ENCODE measurements at regions not wholly inside any gene's neighbourhood (a gene's known extent, or its start where the extent isn't known, plus 50 kb on each side); places are given as distances from the start of the nearest gene placed in this dataset.

- DNase-seq = no peak
These were observed 304.9 kb upstream of the TCF21 start for GRCh38 chr6:133583907-133584427.

GRCh38 chr6:133584823-133585222 lies 304.1 kb upstream of the TCF21 start:
- no peak for DNase-seq

DNA sequence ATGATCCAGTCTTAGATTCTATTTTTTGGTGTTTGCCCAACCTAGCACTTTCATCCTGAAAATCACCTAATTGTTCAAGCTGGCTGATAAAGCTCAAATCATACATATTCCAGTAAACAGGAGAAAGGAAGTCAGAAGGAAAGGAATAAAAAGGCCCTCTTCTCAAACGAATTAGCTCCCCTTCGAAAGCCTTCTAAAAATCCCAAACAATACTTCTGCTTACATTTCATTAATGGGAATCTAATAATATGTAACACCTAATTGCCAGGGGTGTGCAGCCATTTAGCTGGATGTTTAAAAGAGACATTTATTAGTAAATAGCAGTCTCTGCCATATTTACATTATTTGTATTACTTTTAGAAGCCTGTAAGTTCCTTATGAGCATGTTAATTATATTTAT lies 302.9 kb upstream of the TCF21 start:
- DNase-seq = no peak

GRCh38 chr6:133587546-133588160 lies 301.3 kb upstream of the TCF21 start:
- DNase-seq = no peak

DNA sequence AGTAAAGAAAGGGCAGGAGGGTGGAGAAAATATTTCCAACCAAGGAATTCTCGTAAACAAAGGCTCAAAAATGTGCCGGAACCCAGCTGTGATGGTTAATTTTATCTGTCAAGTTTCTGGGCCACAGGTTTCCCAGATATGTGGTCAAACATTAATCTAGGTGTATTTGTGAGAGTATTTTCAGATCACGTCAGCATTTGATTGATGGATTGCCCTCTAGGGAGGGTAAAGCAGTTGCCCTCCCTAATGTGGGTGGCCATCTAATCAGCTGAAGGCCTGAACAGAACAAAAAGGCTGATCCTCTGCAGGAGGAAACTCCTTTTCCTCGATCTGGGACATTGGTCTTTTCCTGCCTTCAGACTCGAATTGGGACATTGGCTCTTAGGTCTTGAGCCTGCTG lies 298.7 kb upstream of the TCF21 start:
- DNase-seq = no peak

DNA sequence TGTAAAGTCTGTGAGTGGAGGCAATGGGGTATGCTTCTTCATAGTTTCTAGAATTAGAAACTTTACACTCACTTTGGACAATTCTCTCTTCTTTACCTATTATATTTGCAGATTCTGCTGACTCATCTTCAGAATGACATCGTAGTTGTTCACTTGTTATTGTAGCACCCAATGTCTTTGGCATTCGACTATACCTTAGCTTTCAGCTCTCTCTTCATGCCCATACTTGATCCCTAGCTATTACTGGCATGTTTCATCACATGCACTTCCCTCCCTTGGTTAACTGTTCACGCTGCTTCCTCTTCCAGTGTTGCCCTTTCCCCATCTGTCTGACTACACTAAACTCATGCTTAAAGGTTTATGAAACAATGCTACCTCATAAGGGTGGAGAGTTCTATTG lies 298.1 kb upstream of the TCF21 start:
- no peak for DNase-seq

DNA sequence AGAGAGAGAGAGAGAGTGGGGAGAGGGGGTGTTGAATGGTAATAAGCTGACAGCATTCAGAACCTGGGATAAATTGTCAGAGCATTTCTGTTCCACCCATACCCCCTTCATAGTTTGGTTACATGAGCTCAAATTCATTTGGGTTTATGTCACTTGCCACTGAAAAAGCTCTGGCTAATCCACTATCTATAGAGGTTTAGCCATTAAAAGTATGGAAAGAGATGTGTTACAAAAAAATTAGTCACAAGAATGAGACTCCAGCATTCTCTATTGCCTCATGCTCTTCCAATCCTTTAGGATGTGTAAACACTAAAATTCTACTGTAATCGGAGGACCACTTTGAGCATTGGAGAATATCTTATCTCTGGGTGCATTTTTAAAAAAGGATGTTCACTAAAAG lies 297.6 kb upstream of the TCF21 start:
- DNase-seq = no peak

- DNase-seq = no peak
These were observed 294.2 kb upstream of the TCF21 start for GRCh38 chr6:133594652-133595110.

GRCh38 chr6:133595111-133595761 lies 293.7 kb upstream of the TCF21 start:
- no peak for DNase-seq

GRCh38 chr6:133606852-133607251 lies 282.1 kb upstream of the TCF21 start:
- DNase-seq = no peak

GRCh38 chr6:133608620-133609019 lies 280.3 kb upstream of the TCF21 start:
- no peak for DNase-seq

DNA sequence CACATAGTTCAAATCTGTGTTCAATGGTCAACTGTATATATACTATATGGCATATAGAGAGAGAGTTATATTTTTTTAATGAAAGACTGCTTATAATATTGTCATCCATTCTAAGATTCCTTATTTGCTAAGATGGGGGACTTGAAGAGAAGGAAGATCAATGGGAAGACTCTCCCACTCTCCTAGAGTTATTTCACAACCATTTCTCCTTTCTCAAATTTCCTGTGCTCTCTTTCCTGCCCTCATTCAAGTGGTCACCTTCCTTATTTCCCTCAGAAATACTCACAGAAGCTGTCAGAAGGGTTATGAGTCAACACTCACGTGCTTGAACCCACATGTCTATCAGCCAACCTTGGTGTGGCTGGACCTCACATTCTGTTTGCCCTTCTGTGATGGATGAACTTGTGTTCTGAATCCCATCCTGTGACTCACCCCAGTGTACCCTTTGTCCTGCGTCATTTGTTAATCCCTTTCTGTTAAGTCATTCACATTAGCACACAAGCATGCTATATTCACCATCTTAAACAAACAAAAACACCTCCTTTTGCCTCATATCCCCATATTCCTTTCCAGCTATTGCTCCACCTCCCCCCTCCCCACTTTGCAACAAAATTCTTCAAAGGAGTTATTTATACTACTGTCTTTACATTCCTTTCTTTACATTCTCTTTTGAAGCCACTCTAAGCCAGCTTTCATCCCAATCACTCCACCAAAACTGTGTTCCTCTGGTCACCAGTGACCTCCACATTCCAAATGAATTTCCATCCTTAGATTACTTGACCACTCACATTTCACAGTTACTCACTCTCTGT lies 279.3 kb upstream of the TCF21 start:
- DNase-seq = no peak

- no peak for DNase-seq
These were observed 278.6 kb upstream of the TCF21 start for GRCh38 chr6:133610227-133610840.

GRCh38 chr6:133610971-133611370 lies 277.9 kb upstream of the TCF21 start:
- DNase-seq = no peak

- no peak for DNase-seq
These were observed 276.5 kb upstream of the TCF21 start for GRCh38 chr6:133612459-133612858.

DNA sequence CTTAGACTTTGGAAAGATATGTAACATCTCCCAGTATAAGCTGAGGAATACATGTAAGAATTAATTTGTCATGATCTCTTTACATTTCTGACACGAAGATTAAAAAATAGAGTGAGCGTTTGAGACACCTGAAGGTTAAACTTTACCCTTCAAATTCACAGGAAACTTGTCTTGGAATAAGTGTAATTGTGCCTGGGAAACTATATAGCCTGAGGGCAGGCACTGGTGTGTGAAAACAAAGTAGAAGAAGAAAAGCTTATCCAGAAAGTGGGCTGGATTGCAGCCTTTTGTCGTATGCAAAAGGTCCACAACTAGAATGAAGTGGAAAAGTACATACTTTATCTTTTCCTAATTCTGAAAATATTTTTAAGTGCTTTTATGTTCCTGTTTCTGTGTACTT lies 275.7 kb upstream of the TCF21 start:
- DNase-seq = peak; percentile 25

- no peak for DNase-seq
These were observed 267.2 kb upstream of the TCF21 start for GRCh38 chr6:133621751-133622150.

- no peak for DNase-seq
These were observed 265.8 kb upstream of the TCF21 start for GRCh38 chr6:133623065-133623464.

DNA sequence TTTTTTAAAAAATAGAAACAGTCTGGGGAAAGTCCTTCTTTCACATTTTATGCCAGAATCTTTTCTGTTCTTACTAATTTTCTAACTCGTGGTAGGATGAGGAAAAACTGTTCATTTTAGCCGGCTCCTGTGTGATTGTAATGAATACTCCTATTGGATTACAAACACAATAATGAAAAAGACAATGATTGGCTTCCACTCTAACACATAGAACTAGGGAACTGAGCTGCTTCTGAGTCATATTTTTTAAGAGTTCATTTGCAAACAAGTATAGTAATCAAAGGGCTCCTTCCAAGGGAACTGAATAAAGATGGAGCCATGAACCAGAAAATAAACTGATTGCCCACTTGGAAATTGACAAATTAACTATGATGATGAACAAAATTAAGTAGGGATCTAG lies 265.3 kb upstream of the TCF21 start:
- no peak for DNase-seq

GRCh38 chr6:133626096-133626666 lies 262.7 kb upstream of the TCF21 start:
- DNase-seq = no peak

- DNase-seq = no peak
These were observed 258.9 kb upstream of the TCF21 start for GRCh38 chr6:133629970-133630369.

DNA sequence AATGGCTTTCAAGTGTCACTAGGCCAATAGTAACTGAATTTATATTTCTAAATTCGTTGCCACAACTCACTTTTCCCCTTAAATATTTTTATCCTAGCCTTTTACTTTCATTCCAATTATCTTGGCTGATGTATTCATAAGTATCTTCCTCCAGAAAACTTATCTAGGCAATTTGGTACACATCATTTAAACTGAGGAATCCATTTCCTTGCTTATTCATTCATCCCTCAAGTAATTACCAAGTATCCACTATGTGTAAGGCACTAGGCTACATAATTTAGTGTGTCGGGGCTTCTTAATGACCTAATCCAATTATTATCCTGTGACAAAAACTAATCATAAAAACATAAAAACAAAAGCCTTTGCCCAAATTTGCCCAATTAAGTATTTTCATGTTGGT lies 258.3 kb upstream of the TCF21 start:
- no peak for DNase-seq

GRCh38 chr6:133631421-133631820 lies 257.5 kb upstream of the TCF21 start:
- DNase-seq = no peak
